ENCODE measurements at regions not wholly inside any gene's neighbourhood (a gene's known extent, or its start where the extent isn't known, plus 50 kb on each side); places are given as distances from the start of the nearest gene placed in this dataset.

- intact Hi-C loops (cut with micrococcal nuclease; ENCODE audit: unreplicated experiment) (no loop called here), in situ Hi-C loops (cut with HindIII; ENCODE audit: extremely low pct_ligation_motif_present, low pct_unique_long_range_greater_than_20kb) (no loop called here)
- H4K20me1 ChIP-seq (ENCODE audit: insufficient read depth, low read length), result no peaks in the 10 kb centered on the region
- CTCF ChIA-PET (ENCODE audit: low intra/inter-chr PET ratio, low total read pairs), result no interaction called here
- H2AFZ ChIP-seq (ENCODE audit: low read length), result no peak overlapping the region
- H3K27ac ChIP-seq (ENCODE audit: extremely low read length, insufficient read depth, low read length), result no peak overlapping the region
- no peak overlapping the region for H3K9ac ChIP-seq (ENCODE audit: insufficient read depth, low read depth, low read length)
- no peaks in the 10 kb centered on the region for H3K4me1 ChIP-seq (ENCODE audit: insufficient read depth, low read length)
- no peaks in the 10 kb centered on the region for H3K36me3 ChIP-seq (replicated peaks in 1 of 2; ENCODE audit: control insufficient read depth in 1 of 2, insufficient read depth in 2 of 2, low read length in 2 of 2)
- 31% methylated on average over 13 of the region's 14 CpGs for WGBS (ENCODE audit: low lambda C conversion rate)
- DNase-seq (ENCODE audit: low spot score) (no peak), FAIRE-seq (no peak), ATAC-seq (no peak)
- no peaks in the 10 kb centered on the region for H3K79me2 ChIP-seq (ENCODE audit: insufficient read depth, low read length)
- TF ChIP-seq ZNF205 (CRISPR knock-in tag; IDR thresholded peaks at IDR 0.05) (no peak), SMC3 (IDR thresholded peaks at IDR 0.05; ENCODE audit: low read length) (no peak), EEA1 (CRISPR knock-in tag; IDR thresholded peaks at IDR 0.05; ENCODE audit: borderline replicate concordance) (no peak), ZNF841 (CRISPR knock-in tag; IDR thresholded peaks at IDR 0.05; ENCODE audit: borderline replicate concordance) (no peak), ZNF256 (CRISPR knock-in tag; conservative IDR thresholded peaks at IDR 0.05) (no peak), WIZ (CRISPR knock-in tag; IDR thresholded peaks at IDR 0.05) (no peak), CREM (IDR thresholded peaks at IDR 0.05) (no peak), CREM (CRISPR knock-in tag; IDR thresholded peaks at IDR 0.05) (no peak), ZNF253 (CRISPR knock-in tag; IDR thresholded peaks at IDR 0.05; ENCODE audit: borderline replicate concordance) (no peak), TEAD2 (CRISPR knock-in tag; IDR thresholded peaks at IDR 0.05) (no peak), SMARCE1 (IDR thresholded peaks at IDR 0.05; ENCODE audit: borderline replicate concordance) (no peak), GATAD1 (CRISPR knock-in tag; IDR thresholded peaks at IDR 0.05) (no peak), ZNF839 (CRISPR knock-in tag; IDR thresholded peaks at IDR 0.05; ENCODE audit: borderline replicate concordance) (no peak), MAFF (IDR thresholded peaks at IDR 0.05; ENCODE audit: low read depth, low read length) (no peak), POGZ (CRISPR knock-in tag; IDR thresholded peaks at IDR 0.05) (no peak), SRSF1 (optimal IDR thresholded peaks at IDR 0.05; ENCODE audit: low read depth, low read length) (no peak), SMAD9 (CRISPR knock-in tag; IDR thresholded peaks at IDR 0.05) (no peak)
- TF ChIP-seq, protein P1, sequence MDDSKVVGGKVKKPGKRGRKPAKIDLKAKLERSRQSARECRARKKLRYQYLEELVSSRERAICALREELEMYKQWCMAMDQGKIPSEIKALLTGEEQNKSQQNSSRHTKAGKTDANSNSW (CRISPR knock-in tag; IDR thresholded peaks at IDR 0.05; ENCODE audit: borderline replicate concordance), result no peak
- TF ChIP-seq, protein P2, sequence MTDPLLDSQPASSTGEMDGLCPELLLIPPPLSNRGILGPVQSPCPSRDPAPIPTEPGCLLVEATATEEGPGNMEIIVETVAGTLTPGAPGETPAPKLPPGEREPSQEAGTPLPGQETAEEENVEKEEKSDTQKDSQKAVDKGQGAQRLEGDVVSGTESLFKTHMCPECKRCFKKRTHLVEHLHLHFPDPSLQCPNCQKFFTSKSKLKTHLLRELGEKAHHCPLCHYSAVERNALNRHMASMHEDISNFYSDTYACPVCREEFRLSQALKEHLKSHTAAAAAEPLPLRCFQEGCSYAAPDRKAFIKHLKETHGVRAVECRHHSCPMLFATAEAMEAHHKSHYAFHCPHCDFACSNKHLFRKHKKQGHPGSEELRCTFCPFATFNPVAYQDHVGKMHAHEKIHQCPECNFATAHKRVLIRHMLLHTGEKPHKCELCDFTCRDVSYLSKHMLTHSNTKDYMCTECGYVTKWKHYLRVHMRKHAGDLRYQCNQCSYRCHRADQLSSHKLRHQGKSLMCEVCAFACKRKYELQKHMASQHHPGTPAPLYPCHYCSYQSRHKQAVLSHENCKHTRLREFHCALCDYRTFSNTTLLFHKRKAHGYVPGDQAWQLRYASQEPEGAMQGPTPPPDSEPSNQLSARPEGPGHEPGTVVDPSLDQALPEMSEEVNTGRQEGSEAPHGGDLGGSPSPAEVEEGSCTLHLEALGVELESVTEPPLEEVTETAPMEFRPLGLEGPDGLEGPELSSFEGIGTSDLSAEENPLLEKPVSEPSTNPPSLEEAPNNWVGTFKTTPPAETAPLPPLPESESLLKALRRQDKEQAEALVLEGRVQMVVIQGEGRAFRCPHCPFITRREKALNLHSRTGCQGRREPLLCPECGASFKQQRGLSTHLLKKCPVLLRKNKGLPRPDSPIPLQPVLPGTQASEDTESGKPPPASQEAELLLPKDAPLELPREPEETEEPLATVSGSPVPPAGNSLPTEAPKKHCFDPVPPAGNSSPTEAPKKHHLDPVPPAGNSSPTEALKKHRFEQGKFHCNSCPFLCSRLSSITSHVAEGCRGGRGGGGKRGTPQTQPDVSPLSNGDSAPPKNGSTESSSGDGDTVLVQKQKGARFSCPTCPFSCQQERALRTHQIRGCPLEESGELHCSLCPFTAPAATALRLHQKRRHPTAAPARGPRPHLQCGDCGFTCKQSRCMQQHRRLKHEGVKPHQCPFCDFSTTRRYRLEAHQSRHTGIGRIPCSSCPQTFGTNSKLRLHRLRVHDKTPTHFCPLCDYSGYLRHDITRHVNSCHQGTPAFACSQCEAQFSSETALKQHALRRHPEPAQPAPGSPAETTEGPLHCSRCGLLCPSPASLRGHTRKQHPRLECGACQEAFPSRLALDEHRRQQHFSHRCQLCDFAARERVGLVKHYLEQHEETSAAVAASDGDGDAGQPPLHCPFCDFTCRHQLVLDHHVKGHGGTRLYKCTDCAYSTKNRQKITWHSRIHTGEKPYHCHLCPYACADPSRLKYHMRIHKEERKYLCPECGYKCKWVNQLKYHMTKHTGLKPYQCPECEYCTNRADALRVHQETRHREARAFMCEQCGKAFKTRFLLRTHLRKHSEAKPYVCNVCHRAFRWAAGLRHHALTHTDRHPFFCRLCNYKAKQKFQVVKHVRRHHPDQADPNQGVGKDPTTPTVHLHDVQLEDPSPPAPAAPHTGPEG (CRISPR knock-in tag; IDR thresholded peaks at IDR 0.05), result no peak
- no peaks in the 10 kb centered on the region for H3K9me3 ChIP-seq (ENCODE audit: low read length)
- no TSS peak for BruUV-seq (replicated peaks)
- no peak overlapping the region for H3K4me3 ChIP-seq (replicated peaks in 1 of 3; ENCODE audit: insufficient read depth in 1 of 3, low read depth in 2 of 3, low read length in 3 of 3)
- POLR2A ChIA-PET, result no interaction called here
- no peak overlapping the region for H3K4me2 ChIP-seq (ENCODE audit: low read depth, low read length)
- peaks cover 0 to 3% of the 10 kb centered on the region in 2 experiments; a peak in 1 of 5 replicates for H3K27me3 ChIP-seq (ENCODE audit: control insufficient read depth in 1 of 2, insufficient read depth in 2 of 2, low read length in 2 of 2)
Measured at GRCh38 chr2:236794176-236794957, 224.7 kb downstream of the ACKR3 start.

Data from HepG2 (cell line).